WTC11 (cell line): ENCODE measurements at regions not wholly inside any gene's neighbourhood (a gene's known extent, or its start where the extent isn't known, plus 50 kb on each side); places are given as distances from the start of the nearest gene placed in this dataset.

Experiments
- ATAC-seq: fragments of 200-7000 bp; cut with Tn5 transposase; 2 replicates; pipeline ENCODE4 v1.10.0; 2021; ENCODE audit warnings: mild to moderate bottlenecking, moderate library complexity
- CTCF ChIA-PET: fragments of 300-600 bp; sonication (Branson Sonifier 250); formaldehyde crosslinking; loops from one replicate; lab custom pipeline; 2021; ENCODE audit warnings: antibody characterized with exemption; lab: Charles Lee
- POLR2A ChIA-PET: fragments of 350-600 bp; sonication (Branson Sonifier 250); formaldehyde crosslinking; loops from one replicate; lab custom pipeline; 2021; ENCODE audit warnings: antibody characterized with exemption; lab: Charles Lee
- DNase-seq: peaks from one replicate; pipeline ENCODE4 v3.0.0; 2021; ENCODE audit warnings: low spot score
- H3K27ac Mint-ChIP-seq: 2 replicates; pipeline ENCODE4 v1.8.0; 2021; ENCODE audit warnings: mixed read lengths
- H3K27me3 Mint-ChIP-seq: 2 replicates; pipeline ENCODE4 v1.8.0; 2021; ENCODE audit warnings: low read depth, mild to moderate bottlenecking, moderate library complexity, mixed read lengths
- H3K36me3 Mint-ChIP-seq: 2 replicates; pipeline ENCODE4 v1.8.0; 2021; ENCODE audit warnings: mixed read lengths
- H3K4me1 Mint-ChIP-seq: 2 replicates; pipeline ENCODE4 v1.8.0; 2022; ENCODE audit warnings: mixed read lengths
- H3K4me3 Mint-ChIP-seq: 2 replicates; pipeline ENCODE4 v1.8.0; 2021; ENCODE audit warnings: mild to moderate bottlenecking, moderate library complexity, mixed read lengths
- H3K9me3 Mint-ChIP-seq: 2 replicates; pipeline ENCODE4 v1.8.0; 2021; ENCODE audit warnings: mixed read lengths
- ATF1 ChIP-seq: sonication (generic); formaldehyde crosslinking; IDR thresholded peaks from 2 replicates; pipeline ENCODE4 v1.8.1; 2023; ENCODE audit warnings: mild to moderate bottlenecking, moderate library complexity, missing genetic modification reagents
- CBFB ChIP-seq: sonication (generic); formaldehyde crosslinking; IDR thresholded peaks from 2 replicates; pipeline ENCODE4 v1.8.1; 2022; ENCODE audit warnings: mild to moderate bottlenecking, low read depth, missing genetic modification reagents
- CREM ChIP-seq: sonication (generic); formaldehyde crosslinking; IDR thresholded peaks from 2 replicates; pipeline ENCODE4 v1.8.1; 2022; ENCODE audit warnings: mild to moderate bottlenecking, missing genetic modification reagents, moderate library complexity
- CTCF ChIP-seq: fragments of 200-600 bp; IDR thresholded peaks from 2 replicates; pipeline ENCODE4 v1.8.0; 2022; ENCODE audit warnings: antibody characterized with exemption
- GRHL2 ChIP-seq: fragments of 250-450 bp; sonication (Bioruptor Pico); IDR thresholded peaks from 2 replicates; pipeline ENCODE4 v1.8.0; 2022; ENCODE audit warnings: mild to moderate bottlenecking, moderate library complexity; ENCODE audit not compliant: insufficient replicate concordance, severe bottlenecking
- JUN ChIP-seq: sonication (generic); formaldehyde crosslinking; IDR thresholded peaks from 2 replicates; pipeline ENCODE4 v1.8.0; 2023; ENCODE audit warnings: mild to moderate bottlenecking, missing genetic modification reagents
- KAT7 ChIP-seq: sonication (generic); formaldehyde crosslinking; IDR thresholded peaks from 2 replicates; pipeline ENCODE4 v1.8.1; 2023; ENCODE audit warnings: missing genetic modification reagents, mild to moderate bottlenecking, borderline replicate concordance
- MYBL2 ChIP-seq: sonication (generic); formaldehyde crosslinking; IDR thresholded peaks from 2 replicates; pipeline ENCODE4 v1.8.1; 2023; ENCODE audit warnings: mild to moderate bottlenecking, moderate library complexity, missing genetic modification reagents
- NFYB ChIP-seq: sonication (generic); formaldehyde crosslinking; conservative IDR thresholded peaks from 2 replicates; pipeline ENCODE4 v1.8.0; 2022; ENCODE audit warnings: low read depth, missing genetic modification reagents
- NR3C1 ChIP-seq: sonication (generic); formaldehyde crosslinking; conservative IDR thresholded peaks from 2 replicates; pipeline ENCODE4 v1.8.1; 2023; ENCODE audit warnings: low read depth, mild to moderate bottlenecking, missing genetic modification reagents
- PREB ChIP-seq: sonication (generic); formaldehyde crosslinking; IDR thresholded peaks from 2 replicates; pipeline ENCODE4 v1.8.1; 2022; ENCODE audit warnings: mild to moderate bottlenecking, missing genetic modification reagents, moderate library complexity, borderline replicate concordance
- SMAD3 ChIP-seq: sonication (generic); formaldehyde crosslinking; IDR thresholded peaks from 2 replicates; pipeline ENCODE4 v1.8.0; 2022; ENCODE audit warnings: missing genetic modification reagents, mild to moderate bottlenecking, borderline replicate concordance
- SOX15 ChIP-seq: fragments of 250-450 bp; sonication (Bioruptor Pico); IDR thresholded peaks from 2 replicates; pipeline ENCODE4 v1.9.0; 2021; ENCODE audit warnings: mild to moderate bottlenecking
- ZBTB21 ChIP-seq: sonication (generic); formaldehyde crosslinking; IDR thresholded peaks from 2 replicates; pipeline ENCODE4 v1.8.1; 2023; ENCODE audit warnings: mild to moderate bottlenecking, missing genetic modification reagents, borderline replicate concordance
- ZNF121 ChIP-seq: sonication (generic); formaldehyde crosslinking; IDR thresholded peaks from 2 replicates; pipeline ENCODE4 v1.8.0; 2023; ENCODE audit warnings: missing genetic modification reagents
- ZNF317 ChIP-seq: sonication (generic); formaldehyde crosslinking; IDR thresholded peaks from 2 replicates; pipeline ENCODE4 v1.8.1; 2023; ENCODE audit warnings: low read depth, mild to moderate bottlenecking, moderate library complexity, missing genetic modification reagents, borderline replicate concordance
- TF ChIP-seq, protein P1 (sequence below): sonication (generic); formaldehyde crosslinking; IDR thresholded peaks from 2 replicates; pipeline ENCODE4 v1.8.1; 2023; ENCODE audit warnings: mild to moderate bottlenecking, moderate library complexity, missing genetic modification reagents
- TF ChIP-seq, protein P2 (sequence below): sonication (generic); formaldehyde crosslinking; IDR thresholded peaks from 2 replicates; pipeline ENCODE4 v1.8.1; 2023; ENCODE audit warnings: mild to moderate bottlenecking, missing genetic modification reagents, moderate library complexity
- TF ChIP-seq, protein P3 (sequence below): fragments of 250-450 bp; sonication (Bioruptor Pico); IDR thresholded peaks from 2 replicates; pipeline ENCODE4 v1.9.0; 2021; ENCODE audit warnings: mild to moderate bottlenecking

DNA sequence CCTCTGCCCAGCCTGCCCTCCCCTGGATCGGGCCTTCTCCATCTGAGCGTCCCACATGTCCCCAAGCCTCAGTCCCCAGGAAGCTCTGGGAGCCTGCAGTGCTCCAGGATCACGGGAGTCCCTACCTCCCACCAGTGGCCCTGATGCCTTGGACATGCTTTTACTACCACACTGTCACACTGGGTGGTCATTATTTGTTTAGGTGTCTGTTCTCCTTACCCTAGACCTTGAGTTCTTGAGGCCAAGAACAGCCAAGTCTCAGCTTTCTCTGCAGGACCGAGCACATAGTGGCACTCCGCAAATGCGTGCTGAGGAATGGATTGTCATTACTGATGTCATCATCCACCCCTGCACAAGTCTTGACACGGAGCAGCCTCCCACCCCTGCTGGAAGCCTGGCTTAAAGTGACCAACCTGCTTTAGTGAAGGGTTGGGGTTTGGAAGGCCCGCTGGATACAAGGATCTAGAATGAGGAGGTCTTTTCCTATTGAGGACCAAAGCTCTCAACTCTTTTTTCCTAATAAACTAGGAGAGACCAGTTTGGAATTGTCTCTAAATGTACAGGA is 132.9 kb upstream of the CRHR1 start:
- TF ChIP-seq KAT7 (CRISPR knock-in tag) = no peak
- no peak for TF ChIP-seq ZNF317 (CRISPR knock-in tag)
- TF ChIP-seq SOX15 (CRISPR knock-in tag) = no peak
- TF ChIP-seq, protein P1, sequence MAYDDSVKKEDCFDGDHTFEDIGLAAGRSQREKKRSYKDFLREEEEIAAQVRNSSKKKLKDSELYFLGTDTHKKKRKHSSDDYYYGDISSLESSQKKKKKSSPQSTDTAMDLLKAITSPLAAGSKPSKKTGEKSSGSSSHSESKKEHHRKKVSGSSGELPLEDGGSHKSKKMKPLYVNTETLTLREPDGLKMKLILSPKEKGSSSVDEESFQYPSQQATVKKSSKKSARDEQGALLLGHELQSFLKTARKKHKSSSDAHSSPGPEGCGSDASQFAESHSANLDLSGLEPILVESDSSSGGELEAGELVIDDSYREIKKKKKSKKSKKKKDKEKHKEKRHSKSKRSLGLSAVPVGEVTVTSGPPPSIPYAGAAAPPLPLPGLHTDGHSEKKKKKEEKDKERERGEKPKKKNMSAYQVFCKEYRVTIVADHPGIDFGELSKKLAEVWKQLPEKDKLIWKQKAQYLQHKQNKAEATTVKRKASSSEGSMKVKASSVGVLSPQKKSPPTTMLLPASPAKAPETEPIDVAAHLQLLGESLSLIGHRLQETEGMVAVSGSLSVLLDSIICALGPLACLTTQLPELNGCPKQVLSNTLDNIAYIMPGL (CRISPR knock-in tag) = no peak
- TF ChIP-seq JUN (CRISPR knock-in tag) = no peak
- TF ChIP-seq CBFB (CRISPR knock-in tag) = no peak
- TF ChIP-seq, protein P2, sequence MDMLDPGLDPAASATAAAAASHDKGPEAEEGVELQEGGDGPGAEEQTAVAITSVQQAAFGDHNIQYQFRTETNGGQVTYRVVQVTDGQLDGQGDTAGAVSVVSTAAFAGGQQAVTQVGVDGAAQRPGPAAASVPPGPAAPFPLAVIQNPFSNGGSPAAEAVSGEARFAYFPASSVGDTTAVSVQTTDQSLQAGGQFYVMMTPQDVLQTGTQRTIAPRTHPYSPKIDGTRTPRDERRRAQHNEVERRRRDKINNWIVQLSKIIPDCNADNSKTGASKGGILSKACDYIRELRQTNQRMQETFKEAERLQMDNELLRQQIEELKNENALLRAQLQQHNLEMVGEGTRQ = no peak
- no peak for TF ChIP-seq PREB
- no peak for TF ChIP-seq ATF1 (CRISPR knock-in tag)
- no peak for TF ChIP-seq GRHL2 (CRISPR knock-in tag)
- TF ChIP-seq NFYB = no peak
- TF ChIP-seq NR3C1 = no peak
- no peak for TF ChIP-seq CTCF
- TF ChIP-seq CREM (CRISPR knock-in tag) = no peak
- no peak for TF ChIP-seq SMAD3 (CRISPR knock-in tag)
- TF ChIP-seq, protein P3, sequence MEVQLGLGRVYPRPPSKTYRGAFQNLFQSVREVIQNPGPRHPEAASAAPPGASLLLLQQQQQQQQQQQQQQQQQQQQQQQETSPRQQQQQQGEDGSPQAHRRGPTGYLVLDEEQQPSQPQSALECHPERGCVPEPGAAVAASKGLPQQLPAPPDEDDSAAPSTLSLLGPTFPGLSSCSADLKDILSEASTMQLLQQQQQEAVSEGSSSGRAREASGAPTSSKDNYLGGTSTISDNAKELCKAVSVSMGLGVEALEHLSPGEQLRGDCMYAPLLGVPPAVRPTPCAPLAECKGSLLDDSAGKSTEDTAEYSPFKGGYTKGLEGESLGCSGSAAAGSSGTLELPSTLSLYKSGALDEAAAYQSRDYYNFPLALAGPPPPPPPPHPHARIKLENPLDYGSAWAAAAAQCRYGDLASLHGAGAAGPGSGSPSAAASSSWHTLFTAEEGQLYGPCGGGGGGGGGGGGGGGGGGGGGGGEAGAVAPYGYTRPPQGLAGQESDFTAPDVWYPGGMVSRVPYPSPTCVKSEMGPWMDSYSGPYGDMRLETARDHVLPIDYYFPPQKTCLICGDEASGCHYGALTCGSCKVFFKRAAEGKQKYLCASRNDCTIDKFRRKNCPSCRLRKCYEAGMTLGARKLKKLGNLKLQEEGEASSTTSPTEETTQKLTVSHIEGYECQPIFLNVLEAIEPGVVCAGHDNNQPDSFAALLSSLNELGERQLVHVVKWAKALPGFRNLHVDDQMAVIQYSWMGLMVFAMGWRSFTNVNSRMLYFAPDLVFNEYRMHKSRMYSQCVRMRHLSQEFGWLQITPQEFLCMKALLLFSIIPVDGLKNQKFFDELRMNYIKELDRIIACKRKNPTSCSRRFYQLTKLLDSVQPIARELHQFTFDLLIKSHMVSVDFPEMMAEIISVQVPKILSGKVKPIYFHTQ (CRISPR knock-in tag) = no peak
- no peak for TF ChIP-seq ZNF121 (CRISPR knock-in tag)
- no peak for TF ChIP-seq ZBTB21
- no peak for TF ChIP-seq MYBL2 (CRISPR knock-in tag)
- no peaks in the 10 kb centered on the region for H3K27me3 Mint-ChIP-seq
- DNase-seq = no peak
- ChIA-PET POLR2A (interaction anchor here (1.0 kb wide), 1 partner anchor 185 kb away, joined by 3 read pairs; no protein-coding TSS in a partner anchor), CTCF (interaction anchor here (0.6 to 3.7 kb wide), 6 partner anchors 11 to 201 kb away, joined by 3 to 42 read pairs (median 4); no protein-coding TSS in a partner anchor)
- H3K4me1 Mint-ChIP-seq = peaks cover 13% of the 10 kb centered on the region
- H3K27ac Mint-ChIP-seq = no peak overlapping the region
- ATAC-seq = no peak
- no peaks in the 10 kb centered on the region for H3K36me3 Mint-ChIP-seq
- no peaks in the 10 kb centered on the region for H3K9me3 Mint-ChIP-seq
- H3K4me3 Mint-ChIP-seq = no peak overlapping the region
